ENCODE measurements at regions not wholly inside any gene's neighbourhood (a gene's known extent, or its start where the extent isn't known, plus 50 kb on each side); places are given as distances from the start of the nearest gene placed in this dataset.
"Not testable (repeated sequence)": the region's sequence is repeated elsewhere in the genome, so short reads cannot be mapped to it uniquely, and the experiment has no call there.

GRCh38 chr5:25764733-25765132 is 1120.0 kb upstream of the CDH10 start:
- DNase-seq (ENCODE audit: low spot score): no peak

GRCh38 chr5:25763781-25764180 is 1119.0 kb upstream of the CDH10 start:
- DNase-seq (ENCODE audit: low spot score): no peak

GRCh38 chr5:25754895-25755294 is 1110.1 kb upstream of the CDH10 start:
- no peak for DNase-seq (ENCODE audit: low spot score)

- no peak for DNase-seq (ENCODE audit: low spot score)
Measured at GRCh38 chr5:25744908-25745307, 1100.1 kb upstream of the CDH10 start.

DNA sequence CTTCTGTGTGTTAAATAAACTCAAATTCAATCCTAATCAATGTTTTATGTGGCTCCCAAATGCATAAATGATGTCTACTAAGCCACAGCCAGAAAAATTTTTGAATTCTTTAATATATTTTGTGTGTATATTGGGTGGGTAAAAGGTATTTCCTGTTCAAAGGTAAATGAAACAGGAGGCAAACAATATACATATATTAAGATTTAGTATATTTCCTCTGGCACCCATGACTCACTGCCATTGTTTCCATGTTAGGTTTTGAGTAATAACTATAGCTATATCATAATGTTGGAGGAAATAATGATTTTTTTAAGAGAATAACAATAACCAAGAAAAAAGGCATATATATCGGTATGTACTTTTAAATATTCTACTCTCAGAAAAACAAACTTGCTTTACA is 1071.9 kb upstream of the CDH10 start:
- DNase-seq (ENCODE audit: low spot score): no peak

DNA sequence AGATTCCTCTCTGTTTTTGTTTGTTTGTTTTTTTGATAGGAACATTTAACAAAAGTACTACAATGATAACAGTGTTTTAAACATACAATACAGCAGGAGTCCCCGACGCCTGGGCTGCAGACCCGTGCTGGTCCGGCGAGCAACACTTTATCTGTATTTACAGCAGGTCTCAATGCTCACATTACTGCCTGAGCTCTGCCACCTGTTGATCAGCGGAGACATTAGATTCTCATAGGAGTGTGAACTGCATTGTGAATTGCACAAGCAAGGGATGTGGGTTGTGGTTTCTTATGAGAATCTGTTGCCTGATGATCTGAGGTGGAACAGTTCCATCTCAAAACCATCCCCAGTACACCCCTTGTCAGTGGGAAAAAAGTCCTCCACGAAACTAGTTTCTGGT is 1068.5 kb upstream of the CDH10 start:
- no peak for DNase-seq (ENCODE audit: low spot score)

GRCh38 chr5:25707093-25707492 is 1062.3 kb upstream of the CDH10 start:
- DNase-seq (ENCODE audit: low spot score): no peak

GRCh38 chr5:25701936-25702335 is 1057.2 kb upstream of the CDH10 start:
- DNase-seq (ENCODE audit: low spot score): no peak

GRCh38 chr5:25694801-25695200 is 1050.0 kb upstream of the CDH10 start:
- DNase-seq (ENCODE audit: low spot score): no peak

GRCh38 chr5:25688156-25688555 is 1043.4 kb upstream of the CDH10 start:
- no peak for DNase-seq (ENCODE audit: low spot score)

DNA sequence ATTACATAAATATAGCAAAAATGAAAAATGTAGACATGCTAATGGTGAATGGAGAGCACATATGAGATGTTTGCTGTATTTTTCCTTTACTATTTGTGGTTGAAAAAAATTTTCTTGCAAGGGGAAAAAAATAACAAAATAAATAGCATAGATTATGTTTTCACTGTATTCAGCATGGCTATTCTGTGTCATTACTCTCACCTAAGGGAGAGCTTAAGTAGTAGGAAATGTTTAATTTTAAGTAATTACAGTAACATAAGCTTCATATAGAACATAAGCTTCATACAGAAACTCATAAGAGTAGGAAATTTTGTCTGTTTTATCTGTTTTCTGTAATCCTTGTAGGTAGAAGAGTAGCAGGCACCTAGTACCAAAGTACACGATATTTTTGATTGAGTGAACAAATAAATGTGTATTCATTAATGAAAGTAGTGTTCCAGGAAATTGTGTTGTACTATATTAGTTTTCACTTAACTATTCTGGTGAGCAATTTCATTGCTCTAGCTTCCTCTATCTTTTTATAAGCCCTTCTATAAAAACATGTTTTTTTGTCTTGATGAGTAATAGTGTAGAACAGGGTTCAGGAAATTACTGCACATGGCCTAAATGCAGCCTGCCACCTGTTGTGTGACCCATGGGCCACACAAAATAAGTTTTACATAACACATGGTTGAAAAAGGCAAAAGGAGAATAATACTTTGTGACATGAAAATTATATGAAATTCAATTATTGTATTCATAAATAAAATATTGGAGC is 1025.0 kb upstream of the CDH10 start:
- DNase-seq (ENCODE audit: low spot score): no peak

GRCh38 chr5:25662610-25663009 is 1017.8 kb upstream of the CDH10 start:
- no peak for DNase-seq (ENCODE audit: low spot score)

GRCh38 chr5:25650316-25650715 is 1005.5 kb upstream of the CDH10 start:
- DNase-seq (ENCODE audit: low spot score): not testable (repeated sequence)

DNA sequence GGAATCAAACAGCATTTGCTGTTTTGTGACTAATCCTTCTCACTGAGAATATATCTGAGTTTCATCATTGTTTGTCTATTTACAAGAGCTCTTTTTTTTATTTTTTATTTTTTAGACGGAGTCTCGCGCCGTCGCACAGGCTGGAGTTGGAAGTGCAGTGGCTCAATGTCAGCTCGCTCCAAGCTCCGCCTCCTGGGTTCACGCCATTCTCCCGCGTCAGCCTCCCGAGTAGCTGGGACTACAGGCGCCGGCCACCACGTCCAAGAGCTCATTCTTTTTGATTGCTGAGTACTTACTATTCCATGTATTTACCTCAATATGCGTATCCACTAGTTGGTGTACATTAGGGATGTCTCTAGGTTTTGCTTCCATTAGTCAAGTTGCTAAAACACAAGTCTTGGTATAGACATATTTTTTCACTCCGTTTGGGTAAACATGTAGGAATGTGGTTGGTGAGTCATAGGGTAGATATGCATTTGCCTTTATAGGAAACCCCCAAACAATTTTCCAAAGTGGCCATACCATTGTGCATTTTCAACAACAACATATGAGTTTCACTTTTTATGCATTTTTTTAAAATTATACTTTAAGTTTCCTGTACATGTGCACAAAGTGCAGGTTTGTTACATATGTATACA is 1005.0 kb upstream of the CDH10 start:
- DNase-seq (ENCODE audit: low spot score): no peak

GRCh38 chr5:25646421-25647341 is 1001.9 kb upstream of the CDH10 start:
- DNase-seq (ENCODE audit: low spot score): no peak

DNA sequence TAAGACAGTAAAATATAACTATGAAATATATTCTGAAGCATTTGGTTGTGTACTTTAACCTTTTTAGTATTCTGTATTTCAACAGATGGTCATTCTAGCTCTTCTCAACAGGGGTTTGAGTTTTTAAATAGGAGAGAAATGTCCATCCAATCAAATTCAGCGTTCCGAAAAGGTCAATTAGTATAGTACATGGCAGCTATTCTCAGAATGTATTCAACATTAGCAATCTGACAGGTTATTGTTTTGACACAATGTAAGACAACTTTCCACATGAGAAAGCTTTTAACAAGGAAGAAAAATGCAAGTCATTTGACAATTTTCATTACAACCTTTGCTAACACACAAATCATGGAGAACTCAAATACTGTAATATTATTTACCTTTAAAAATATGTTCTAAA is 996.3 kb upstream of the CDH10 start:
- DNase-seq (ENCODE audit: low spot score): no peak

GRCh38 chr5:25619273-25619672 is 974.5 kb upstream of the CDH10 start:
- DNase-seq (ENCODE audit: low spot score): no peak

DNA sequence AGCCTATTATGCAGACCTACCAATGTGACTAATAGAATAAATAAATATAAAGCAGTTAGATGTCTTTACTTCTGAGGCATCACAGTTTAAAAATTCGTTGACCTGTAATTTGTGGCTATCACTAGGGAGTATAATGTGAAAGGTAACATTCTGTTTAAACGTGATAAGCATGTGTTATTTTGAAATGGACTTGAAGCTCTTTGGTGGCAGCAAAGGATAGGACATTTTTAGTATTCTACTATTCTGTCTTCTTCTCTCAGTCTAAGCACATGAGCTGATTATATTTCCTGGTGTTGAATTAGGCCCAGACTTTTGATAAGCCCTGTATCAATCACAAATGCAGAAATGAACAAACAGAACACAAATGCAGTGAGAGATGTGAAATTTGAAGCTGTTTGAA is 974.0 kb upstream of the CDH10 start:
- DNase-seq (ENCODE audit: low spot score): no peak

GRCh38 chr5:25614466-25614865 is 969.7 kb upstream of the CDH10 start:
- DNase-seq (ENCODE audit: low spot score): no peak

GRCh38 chr5:25604681-25605080 is 959.9 kb upstream of the CDH10 start:
- no peak for DNase-seq (ENCODE audit: low spot score)

DNA sequence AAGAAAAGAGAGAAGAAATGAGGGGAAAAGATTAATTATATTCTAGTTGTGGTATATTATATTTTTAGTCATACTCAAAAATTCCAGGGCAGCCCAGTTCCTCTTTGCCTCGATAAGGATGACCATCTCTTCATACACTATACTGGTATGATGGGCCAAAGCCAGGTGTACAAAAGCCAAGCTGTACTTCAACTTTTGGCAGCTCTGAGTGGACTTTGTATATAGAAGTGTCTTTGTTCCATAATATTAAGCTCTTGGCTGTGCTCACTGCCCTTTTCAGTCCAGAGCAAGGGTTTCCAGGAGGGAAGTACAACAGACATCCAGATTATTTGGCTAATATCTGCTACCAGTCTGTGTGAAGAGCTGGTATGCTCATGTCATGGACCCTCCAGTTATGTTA is 934.3 kb upstream of the CDH10 start:
- DNase-seq (ENCODE audit: low spot score): no peak

GRCh38 chr5:25573691-25574090 is 928.9 kb upstream of the CDH10 start:
- DNase-seq (ENCODE audit: low spot score): no peak

DNA sequence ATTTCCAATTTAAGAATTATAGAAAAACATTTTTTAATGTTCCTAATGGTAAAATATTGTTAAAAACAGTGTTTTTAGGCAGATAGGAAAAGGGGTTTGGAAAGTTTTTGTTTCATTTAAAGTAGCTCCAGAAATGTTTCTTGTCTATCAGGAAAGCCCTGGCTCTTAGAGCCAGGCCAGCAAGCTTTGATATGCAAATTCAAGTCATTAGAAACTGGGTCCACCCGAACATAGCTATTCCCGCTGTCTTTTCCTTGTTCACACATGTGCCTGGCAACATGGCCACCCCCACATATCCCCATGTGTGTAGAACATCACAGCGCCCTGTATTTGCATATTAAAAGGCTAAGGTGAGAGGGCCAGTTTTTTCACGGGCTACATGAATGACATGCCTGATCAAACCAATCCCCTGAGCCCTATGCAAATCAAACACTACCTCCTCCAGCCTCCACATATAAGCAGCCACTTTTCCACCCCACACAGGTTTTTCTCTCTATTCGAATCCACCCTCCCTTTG is 925.3 kb upstream of the CDH10 start:
- no peak for DNase-seq (ENCODE audit: low spot score)

Data from LoVo (cell line).